Ovary (tissue), 3 donors: ENCODE measurements at regions not wholly inside any gene's neighbourhood (a gene's known extent, or its start where the extent isn't known, plus 50 kb on each side); places are given as distances from the start of the nearest gene placed in this dataset.

ENCODE experiments used
- CTCF ChIP-seq, 3 donors: fragments of 450-650 bp in 2 of 3; fragments of 200-600 bp in 1 of 3; IDR thresholded peaks; one replicate each; pipeline versions ENCODE4 v1.5.1 to v1.8.0; 2016 to 2022; ENCODE audit warnings: antibody characterized with exemption in 3 of 3, mild to moderate bottlenecking in 1 of 3
- POLR2A ChIP-seq: fragments of 450-650 bp; IDR thresholded peaks from one replicate; pipeline ENCODE4 v1.6.1; 2017; ENCODE audit warnings: antibody characterized with exemption, mild to moderate bottlenecking, moderate library complexity
- donor health status: DM: no; HTN: no; CAD: no.

DNA sequence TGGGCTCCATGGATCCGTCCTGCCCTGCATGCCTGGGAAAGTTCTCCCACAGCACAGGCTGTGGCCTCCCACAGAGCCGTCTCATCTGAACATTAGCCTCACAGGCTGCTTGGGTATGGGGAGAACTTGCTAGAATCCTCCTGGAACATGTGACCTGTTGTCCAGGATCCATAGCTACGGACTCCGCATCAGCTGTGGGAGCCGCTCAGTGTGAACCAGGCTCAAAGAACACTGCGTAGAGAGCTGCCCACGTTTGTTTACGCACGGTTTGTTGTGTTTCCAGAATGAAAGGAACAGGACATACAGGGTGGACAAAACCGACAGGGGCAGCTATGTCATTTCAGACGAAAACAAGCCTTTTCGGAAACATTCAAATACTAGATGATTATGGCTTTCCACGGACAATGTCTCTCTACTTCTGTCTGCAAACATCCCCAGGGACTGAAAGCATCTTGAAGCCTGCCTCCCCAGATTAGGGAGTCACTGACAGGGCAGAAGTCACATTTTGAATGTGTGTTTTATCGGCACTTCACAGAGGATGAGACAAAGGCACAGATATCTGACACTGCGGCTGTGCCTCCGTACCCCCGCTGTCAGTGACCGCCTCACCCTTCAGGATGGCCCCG, 390.3 kb downstream of the GADD45G start:
- TF ChIP-seq POLR2A (no peak), CTCF (IDR thresholded peaks at IDR 0.05) (no peak)
